ENCODE measurements at regions not wholly inside any gene's neighbourhood (a gene's known extent, or its start where the extent isn't known, plus 50 kb on each side); places are given as distances from the start of the nearest gene placed in this dataset.

GRCh38 chr9:84538879-84539278 lies 130.7 kb upstream of the NTRK2 start:
- H3K4me1 ChIP-seq (ENCODE audit: insufficient read depth, low read length, severe bottlenecking) = no peaks in the 10 kb centered on the region
- no peaks in the 10 kb centered on the region for H3K9me3 ChIP-seq (ENCODE audit: low read length)
- no peak overlapping the region for H3K4me3 ChIP-seq (ENCODE audit: low read depth, low read length, poor library complexity, severe bottlenecking)
- no peak overlapping the region for H3K27ac ChIP-seq (ENCODE audit: low read depth, low read length, poor library complexity, severe bottlenecking)
- no peaks in the 10 kb centered on the region for H4K20me1 ChIP-seq (ENCODE audit: insufficient read depth, low read length)
- no peaks in the 10 kb centered on the region for H3K36me3 ChIP-seq (ENCODE audit: insufficient read depth, low read length)
- no peak overlapping the region for H3K4me2 ChIP-seq (ENCODE audit: low read length)
- H3K27me3 ChIP-seq (ENCODE audit: insufficient read depth, low read length) = no peaks in the 10 kb centered on the region
- TF ChIP-seq CTCF (IDR thresholded peaks at IDR 0.05; ENCODE audit: low read length) (no peak), EZH2 (IDR thresholded peaks at IDR 0.05; ENCODE audit: borderline replicate concordance, low read length) (no peak)
- no peaks in the 10 kb centered on the region for H3F3A ChIP-seq (ENCODE audit: insufficient read depth, low read length)
- no peaks in the 10 kb centered on the region for H3K79me2 ChIP-seq (ENCODE audit: insufficient read depth, low read length)
- H3K9me2 ChIP-seq (ENCODE audit: low read depth, low read length) = no peaks in the 10 kb centered on the region
- no peak overlapping the region for H2AFZ ChIP-seq (ENCODE audit: low read length)
- H3K9ac ChIP-seq (ENCODE audit: low read length) = no peak overlapping the region

- no peaks in the 10 kb centered on the region for H3F3A ChIP-seq (ENCODE audit: insufficient read depth, low read length)
- H3K9me3 ChIP-seq (ENCODE audit: low read length) = no peaks in the 10 kb centered on the region
- no peak overlapping the region for H2AFZ ChIP-seq (ENCODE audit: low read length)
- no peaks in the 10 kb centered on the region for H3K4me1 ChIP-seq (ENCODE audit: insufficient read depth, low read length, severe bottlenecking)
- H3K4me2 ChIP-seq (ENCODE audit: low read length) = no peak overlapping the region
- no peak overlapping the region for H3K27ac ChIP-seq (ENCODE audit: low read depth, low read length, poor library complexity, severe bottlenecking)
- H4K20me1 ChIP-seq (ENCODE audit: insufficient read depth, low read length) = no peaks in the 10 kb centered on the region
- H3K4me3 ChIP-seq (ENCODE audit: low read depth, low read length, poor library complexity, severe bottlenecking) = no peak overlapping the region
- H3K9ac ChIP-seq (ENCODE audit: low read length) = no peak overlapping the region
- H3K36me3 ChIP-seq (ENCODE audit: insufficient read depth, low read length) = no peaks in the 10 kb centered on the region
- H3K9me2 ChIP-seq (ENCODE audit: low read depth, low read length) = no peaks in the 10 kb centered on the region
- TF ChIP-seq CTCF (IDR thresholded peaks at IDR 0.05; ENCODE audit: low read length) (no peak), EZH2 (IDR thresholded peaks at IDR 0.05; ENCODE audit: borderline replicate concordance, low read length) (no peak)
- H3K27me3 ChIP-seq (ENCODE audit: insufficient read depth, low read length) = no peaks in the 10 kb centered on the region
- no peaks in the 10 kb centered on the region for H3K79me2 ChIP-seq (ENCODE audit: insufficient read depth, low read length)
Observed at GRCh38 chr9:84542554-84542953, 127.0 kb upstream of the NTRK2 start.

- H3K9me3 ChIP-seq (ENCODE audit: low read length) = no peaks in the 10 kb centered on the region
- no peaks in the 10 kb centered on the region for H4K20me1 ChIP-seq (ENCODE audit: insufficient read depth, low read length)
- no peaks in the 10 kb centered on the region for H3F3A ChIP-seq (ENCODE audit: insufficient read depth, low read length)
- H2AFZ ChIP-seq (ENCODE audit: low read length) = no peak overlapping the region
- no peak overlapping the region for H3K27ac ChIP-seq (ENCODE audit: low read depth, low read length, poor library complexity, severe bottlenecking)
- no peak overlapping the region for H3K4me3 ChIP-seq (ENCODE audit: low read depth, low read length, poor library complexity, severe bottlenecking)
- no peak overlapping the region for H3K4me2 ChIP-seq (ENCODE audit: low read length)
- H3K9ac ChIP-seq (ENCODE audit: low read length) = no peak overlapping the region
- H3K36me3 ChIP-seq (ENCODE audit: insufficient read depth, low read length) = no peaks in the 10 kb centered on the region
- H3K9me2 ChIP-seq (ENCODE audit: low read depth, low read length) = no peaks in the 10 kb centered on the region
- no peaks in the 10 kb centered on the region for H3K79me2 ChIP-seq (ENCODE audit: insufficient read depth, low read length)
- TF ChIP-seq EZH2 (IDR thresholded peaks at IDR 0.05; ENCODE audit: borderline replicate concordance, low read length) (no peak), CTCF (IDR thresholded peaks at IDR 0.05; ENCODE audit: low read length) (no peak)
- no peaks in the 10 kb centered on the region for H3K27me3 ChIP-seq (ENCODE audit: insufficient read depth, low read length)
- no peaks in the 10 kb centered on the region for H3K4me1 ChIP-seq (ENCODE audit: insufficient read depth, low read length, severe bottlenecking)
Observed at GRCh38 chr9:84554069-84554664, 115.4 kb upstream of the NTRK2 start.

Measured in OCI-LY1 (cell line).